ENCODE measurements at regions not wholly inside any gene's neighbourhood (a gene's known extent, or its start where the extent isn't known, plus 50 kb on each side); places are given as distances from the start of the nearest gene placed in this dataset.
"Not testable (repeated sequence)": the region's sequence is repeated elsewhere in the genome, so short reads cannot be mapped to it uniquely, and the experiment has no call there.

DNA sequence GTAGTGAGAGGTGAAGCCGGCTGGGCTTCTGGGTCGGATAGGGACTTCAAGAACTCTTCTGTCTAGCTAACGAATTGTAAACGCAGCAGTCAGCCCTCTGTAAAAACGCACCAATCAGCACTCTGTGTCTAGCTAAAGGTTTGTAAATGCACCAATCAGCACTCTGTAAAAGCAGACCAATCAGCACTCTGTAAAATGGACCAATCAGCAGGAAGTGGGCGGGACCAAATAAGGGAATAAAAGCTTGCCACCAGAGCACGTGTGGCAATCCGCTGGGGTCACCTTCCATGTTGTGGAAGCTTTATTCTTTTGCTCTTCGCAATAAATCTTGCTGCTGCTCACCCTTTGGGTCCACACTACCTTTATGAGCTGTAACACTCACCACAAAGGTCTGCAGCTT lies 267.9 kb downstream of the INHBA start:
- TF ChIP-seq, protein P1, sequence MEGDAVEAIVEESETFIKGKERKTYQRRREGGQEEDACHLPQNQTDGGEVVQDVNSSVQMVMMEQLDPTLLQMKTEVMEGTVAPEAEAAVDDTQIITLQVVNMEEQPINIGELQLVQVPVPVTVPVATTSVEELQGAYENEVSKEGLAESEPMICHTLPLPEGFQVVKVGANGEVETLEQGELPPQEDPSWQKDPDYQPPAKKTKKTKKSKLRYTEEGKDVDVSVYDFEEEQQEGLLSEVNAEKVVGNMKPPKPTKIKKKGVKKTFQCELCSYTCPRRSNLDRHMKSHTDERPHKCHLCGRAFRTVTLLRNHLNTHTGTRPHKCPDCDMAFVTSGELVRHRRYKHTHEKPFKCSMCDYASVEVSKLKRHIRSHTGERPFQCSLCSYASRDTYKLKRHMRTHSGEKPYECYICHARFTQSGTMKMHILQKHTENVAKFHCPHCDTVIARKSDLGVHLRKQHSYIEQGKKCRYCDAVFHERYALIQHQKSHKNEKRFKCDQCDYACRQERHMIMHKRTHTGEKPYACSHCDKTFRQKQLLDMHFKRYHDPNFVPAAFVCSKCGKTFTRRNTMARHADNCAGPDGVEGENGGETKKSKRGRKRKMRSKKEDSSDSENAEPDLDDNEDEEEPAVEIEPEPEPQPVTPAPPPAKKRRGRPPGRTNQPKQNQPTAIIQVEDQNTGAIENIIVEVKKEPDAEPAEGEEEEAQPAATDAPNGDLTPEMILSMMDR (IDR thresholded peaks at IDR 0.05), result not testable (repeated sequence)
- TF ChIP-seq POLR2AphosphoS5, POLR2A (IDR thresholded peaks at IDR 0.05): not testable (repeated sequence)
